Smooth muscle cell (in vitro differentiated cells): ENCODE measurements at regions not wholly inside any gene's neighbourhood (a gene's known extent, or its start where the extent isn't known, plus 50 kb on each side); places are given as distances from the start of the nearest gene placed in this dataset.

Experiments
- DNase-seq: peaks from one replicate; lab custom pipeline; 2025; ENCODE audit not compliant: unreplicated experiment; lab: John Stamatoyannopoulos, UW
- H2AFZ ChIP-seq: fragments of 200-600 bp; sonication (generic); 2 replicates; pipeline ENCODE4 v1.6.0; 2016; ENCODE audit warnings: antibody characterized with exemption, low read depth, mild to moderate bottlenecking
- H3F3A ChIP-seq: fragments of 200-600 bp; sonication (generic); 2 replicates; pipeline ENCODE4 v1.6.0; 2017; ENCODE audit warnings: antibody characterized with exemption, low read depth
- H3K27ac ChIP-seq: fragments of 200-600 bp; sonication (generic); 2 replicates; pipeline ENCODE4 v1.5.1; 2016; ENCODE audit warnings: low read depth, mild to moderate bottlenecking
- H3K27me3 ChIP-seq: fragments of 200-600 bp; sonication (generic); 2 replicates; pipeline ENCODE4 v1.6.1; 2016; ENCODE audit warnings: low read depth, mild to moderate bottlenecking
- H3K36me3 ChIP-seq: fragments of 200-600 bp; sonication (generic); 2 replicates; pipeline ENCODE4 v1.5.1; 2016; ENCODE audit warnings: low read depth
- H3K4me1 ChIP-seq: fragments of 200-600 bp; sonication (generic); 2 replicates; pipeline ENCODE4 v1.5.1; 2016; ENCODE audit warnings: low read depth
- H3K4me2 ChIP-seq: fragments of 200-600 bp; sonication (generic); 2 replicates; pipeline ENCODE4 v1.6.0; 2016; ENCODE audit warnings: mild to moderate bottlenecking
- H3K4me3 ChIP-seq: fragments of 200-600 bp; sonication (generic); 2 replicates; pipeline ENCODE4 v1.5.1; 2016; ENCODE audit warnings: mild to moderate bottlenecking
- H3K79me2 ChIP-seq: fragments of 200-600 bp; sonication (generic); 2 replicates; pipeline ENCODE4 v1.6.0; 2016; ENCODE audit warnings: low read depth, mild to moderate bottlenecking
- H3K9ac ChIP-seq: fragments of 200-600 bp; sonication (generic); 2 replicates; pipeline ENCODE4 v1.6.0; 2016; ENCODE audit warnings: low read depth
- H3K9me3 ChIP-seq: fragments of 200-600 bp; sonication (generic); replicated peaks from 2 replicates; pipeline ENCODE4 v1.5.1; 2016; ENCODE audit warnings: low read depth
- H4K20me1 ChIP-seq: fragments of 200-600 bp; sonication (generic); 2 replicates; pipeline ENCODE4 v1.6.0; 2016; ENCODE audit warnings: low read depth
- CTCF ChIP-seq: fragments of 200-600 bp; sonication (generic); IDR thresholded peaks from 2 replicates; pipeline ENCODE4 v1.5.1; 2017; ENCODE audit warnings: borderline replicate concordance, mild to moderate bottlenecking, antibody characterized with exemption; ENCODE audit not compliant: insufficient read depth, poor library complexity, severe bottlenecking
- WGBS: methylation state at CpG from one replicate; pipeline ENCODE4 v1.1.7; 2016; ENCODE audit warnings: low lambda C conversion rate; 5-methylcytosine and 5-hydroxymethylcytosine counted together

- 93% methylated on average over 2 of the region's 2 CpGs for WGBS
- no peaks in the 10 kb centered on the region for H3F3A ChIP-seq
- H2AFZ ChIP-seq = no peak overlapping the region
- H3K4me3 ChIP-seq = no peak overlapping the region
- DNase-seq = no peak
- no peaks in the 10 kb centered on the region for H3K36me3 ChIP-seq
- H3K79me2 ChIP-seq = no peaks in the 10 kb centered on the region
- no peak overlapping the region for H3K9ac ChIP-seq
- no peak overlapping the region for H3K4me2 ChIP-seq
- no peaks in the 10 kb centered on the region for H3K9me3 ChIP-seq
- H3K27ac ChIP-seq = no peak overlapping the region
- no peaks in the 10 kb centered on the region for H4K20me1 ChIP-seq
- H3K4me1 ChIP-seq = no peaks in the 10 kb centered on the region
- no peak for TF ChIP-seq CTCF
- no peaks in the 10 kb centered on the region for H3K27me3 ChIP-seq
These were observed 548.5 kb upstream of the SYT4 start for GRCh38 chr18:43825768-43826167.

GRCh38 chr18:43826215-43826614 lies 548.9 kb upstream of the SYT4 start:
- H3K4me3 ChIP-seq = no peak overlapping the region
- H3K9ac ChIP-seq = no peak overlapping the region
- no peak overlapping the region for H3K27ac ChIP-seq
- H3K4me1 ChIP-seq = no peaks in the 10 kb centered on the region
- H3F3A ChIP-seq = no peaks in the 10 kb centered on the region
- TF ChIP-seq CTCF = no peak
- no peaks in the 10 kb centered on the region for H4K20me1 ChIP-seq
- DNase-seq = no peak
- no peak overlapping the region for H3K4me2 ChIP-seq
- H3K36me3 ChIP-seq = no peaks in the 10 kb centered on the region
- 90% methylated on average over 1 of the region's 1 CpG for WGBS
- H3K27me3 ChIP-seq = no peaks in the 10 kb centered on the region
- no peaks in the 10 kb centered on the region for H3K9me3 ChIP-seq
- no peaks in the 10 kb centered on the region for H3K79me2 ChIP-seq
- no peak overlapping the region for H2AFZ ChIP-seq

GRCh38 chr18:43827311-43827710 lies 550.0 kb upstream of the SYT4 start:
- H3K4me1 ChIP-seq = no peaks in the 10 kb centered on the region

More at GRCh38 chr18:43827311-43827710, 550.0 kb upstream of the SYT4 start:
- no peak overlapping the region for H3K9ac ChIP-seq
- H3K9me3 ChIP-seq = no peaks in the 10 kb centered on the region
- H2AFZ ChIP-seq = no peak overlapping the region
- TF ChIP-seq CTCF = no peak
- WGBS = 59% methylated on average over 4 of the region's 4 CpGs
- no peaks in the 10 kb centered on the region for H4K20me1 ChIP-seq
- no peak overlapping the region for H3K27ac ChIP-seq
- H3K4me2 ChIP-seq = no peak overlapping the region
- no peaks in the 10 kb centered on the region for H3K27me3 ChIP-seq
- no peaks in the 10 kb centered on the region for H3F3A ChIP-seq
- H3K79me2 ChIP-seq = no peaks in the 10 kb centered on the region
- DNase-seq = no peak
- H3K4me3 ChIP-seq = no peak overlapping the region
- H3K36me3 ChIP-seq = no peaks in the 10 kb centered on the region
